Lower lobe of right lung (tissue), 2 donors: ENCODE measurements at regions not wholly inside any gene's neighbourhood (a gene's known extent, or its start where the extent isn't known, plus 50 kb on each side); places are given as distances from the start of the nearest gene placed in this dataset.
"Not testable (repeated sequence)": the region's sequence is repeated elsewhere in the genome, so short reads cannot be mapped to it uniquely, and the experiment has no call there.

Experiments
- ATAC-seq, 2 donors: fragments of 200-7000 bp; cut with Tn5 transposase; one replicate each; pipeline ENCODE4 v1.9.1; 2020 to 2022; ENCODE audit warnings: mild to moderate bottlenecking in 2 of 2, moderate library complexity in 2 of 2
- DNase-seq: peaks from one replicate; pipeline ENCODE4 v3.0.0-alpha.2; 2020
- H3K27ac ChIP-seq: fragments of 200-600 bp; one replicate; pipeline ENCODE4 v1.8.0; 2022
- H3K27me3 ChIP-seq: fragments of 200-600 bp; one replicate; pipeline ENCODE4 v1.8.0; 2022; ENCODE audit warnings: low read depth
- H3K36me3 ChIP-seq: fragments of 200-600 bp; one replicate; pipeline ENCODE4 v1.8.0; 2022; ENCODE audit warnings: mild to moderate bottlenecking
- H3K4me1 ChIP-seq: fragments of 200-600 bp; one replicate; pipeline ENCODE4 v1.8.0; 2022
- H3K4me3 ChIP-seq: fragments of 200-600 bp; one replicate; pipeline ENCODE4 v1.8.0; 2022; ENCODE audit warnings: mild to moderate bottlenecking
- H3K9me3 ChIP-seq: fragments of 200-600 bp; one replicate; pipeline ENCODE4 v1.8.0; 2022
- CTCF ChIP-seq: fragments of 200-600 bp; IDR thresholded peaks from one replicate; pipeline ENCODE4 v1.8.0; 2022; ENCODE audit warnings: antibody characterized with exemption, mild to moderate bottlenecking
- intact Hi-C: fragments of 100-400 bp; cut with DNase I; formaldehyde crosslinking; loops from one replicate; pipeline ENCODE4 v1.11.0; 2022
- donor health status: DM: no; HTN: yes; CAD: no; lungs with severe emphysema.

GRCh38 chr7:32677593-32677992 lies 182.3 kb downstream of the AVL9 start:
- H3K27me3 ChIP-seq: no peaks in the 10 kb centered on the region
- no peak overlapping the region for H3K27ac ChIP-seq
- DNase-seq: no peak
- H3K9me3 ChIP-seq: no peaks in the 10 kb centered on the region
- intact Hi-C loops: no loop called here
- no peak for ATAC-seq
- H3K36me3 ChIP-seq: no peaks in the 10 kb centered on the region
- H3K4me1 ChIP-seq: no peaks in the 10 kb centered on the region
- TF ChIP-seq CTCF: no peak
- H3K4me3 ChIP-seq: no peak overlapping the region

GRCh38 chr7:32676249-32676941 lies 181.1 kb downstream of the AVL9 start:
- Histone ChIP-seq H3K9me3 (no peaks in the 10 kb centered on the region), H3K27ac (no peak overlapping the region), H3K27me3 (no peaks in the 10 kb centered on the region), H3K4me3 (no peak overlapping the region), H3K36me3 (no peaks in the 10 kb centered on the region), H3K4me1 (no peaks in the 10 kb centered on the region)
- DNase-seq (no peak), ATAC-seq (no peak)
- intact Hi-C loops: no loop called here
- TF ChIP-seq CTCF: no peak

GRCh38 chr7:32673275-32673983 lies 178.1 kb downstream of the AVL9 start:
- ATAC-seq (no peak), DNase-seq (no peak)
- H3K4me3 ChIP-seq: no peak overlapping the region
- H3K27me3 ChIP-seq: no peaks in the 10 kb centered on the region
- no peak overlapping the region for H3K27ac ChIP-seq
- H3K36me3 ChIP-seq: no peaks in the 10 kb centered on the region
- H3K9me3 ChIP-seq: no peaks in the 10 kb centered on the region
- intact Hi-C loops: no loop called here
- no peak for TF ChIP-seq CTCF
- no peaks in the 10 kb centered on the region for H3K4me1 ChIP-seq

- no peak for ATAC-seq
- no peak overlapping the region for H3K27ac ChIP-seq
- TF ChIP-seq CTCF: no peak
These were observed 175.1 kb downstream of the AVL9 start for GRCh38 chr7:32670110-32671025.

GRCh38 chr7:32669173-32669870 lies 174.0 kb downstream of the AVL9 start:
- H3K9me3 ChIP-seq, H3K27ac ChIP-seq, H3K4me1 ChIP-seq, intact Hi-C loops, H3K4me3 ChIP-seq, H3K27me3 ChIP-seq, H3K36me3 ChIP-seq: not testable (repeated sequence)
- peak; percentile 82 to 92 for ATAC-seq
- peak; percentile 47 for DNase-seq

More at GRCh38 chr7:32670110-32671025, 175.1 kb downstream of the AVL9 start:
- no peaks in the 10 kb centered on the region for H3K4me1 ChIP-seq
- H3K36me3 ChIP-seq: no peaks in the 10 kb centered on the region
- intact Hi-C loops: no loop called here
- H3K9me3 ChIP-seq: no peaks in the 10 kb centered on the region
- no peak overlapping the region for H3K4me3 ChIP-seq
- H3K27me3 ChIP-seq: no peaks in the 10 kb centered on the region
- DNase-seq: no peak

GRCh38 chr7:32668387-32669097 lies 173.3 kb downstream of the AVL9 start:
- H3K27ac ChIP-seq, H3K36me3 ChIP-seq, H3K4me1 ChIP-seq, H3K4me3 ChIP-seq, H3K9me3 ChIP-seq, H3K27me3 ChIP-seq, DNase-seq, intact Hi-C loops: not testable (repeated sequence)
- peak in 1 of 2 donors; percentile 32 for ATAC-seq

GRCh38 chr7:32667586-32667985 lies 172.3 kb downstream of the AVL9 start:
- H3K4me1 ChIP-seq, H3K36me3 ChIP-seq, DNase-seq, H3K27ac ChIP-seq, ATAC-seq, H3K4me3 ChIP-seq, H3K9me3 ChIP-seq, intact Hi-C loops, H3K27me3 ChIP-seq: not testable (repeated sequence)

GRCh38 chr7:32663805-32664211 lies 168.5 kb downstream of the AVL9 start:
- DNase-seq, H3K27me3 ChIP-seq, intact Hi-C loops, ATAC-seq, H3K27ac ChIP-seq, H3K4me3 ChIP-seq, H3K9me3 ChIP-seq, H3K36me3 ChIP-seq, H3K4me1 ChIP-seq: not testable (repeated sequence)
